ENCODE measurements at regions not wholly inside any gene's neighbourhood (a gene's known extent, or its start where the extent isn't known, plus 50 kb on each side); places are given as distances from the start of the nearest gene placed in this dataset.

DNA sequence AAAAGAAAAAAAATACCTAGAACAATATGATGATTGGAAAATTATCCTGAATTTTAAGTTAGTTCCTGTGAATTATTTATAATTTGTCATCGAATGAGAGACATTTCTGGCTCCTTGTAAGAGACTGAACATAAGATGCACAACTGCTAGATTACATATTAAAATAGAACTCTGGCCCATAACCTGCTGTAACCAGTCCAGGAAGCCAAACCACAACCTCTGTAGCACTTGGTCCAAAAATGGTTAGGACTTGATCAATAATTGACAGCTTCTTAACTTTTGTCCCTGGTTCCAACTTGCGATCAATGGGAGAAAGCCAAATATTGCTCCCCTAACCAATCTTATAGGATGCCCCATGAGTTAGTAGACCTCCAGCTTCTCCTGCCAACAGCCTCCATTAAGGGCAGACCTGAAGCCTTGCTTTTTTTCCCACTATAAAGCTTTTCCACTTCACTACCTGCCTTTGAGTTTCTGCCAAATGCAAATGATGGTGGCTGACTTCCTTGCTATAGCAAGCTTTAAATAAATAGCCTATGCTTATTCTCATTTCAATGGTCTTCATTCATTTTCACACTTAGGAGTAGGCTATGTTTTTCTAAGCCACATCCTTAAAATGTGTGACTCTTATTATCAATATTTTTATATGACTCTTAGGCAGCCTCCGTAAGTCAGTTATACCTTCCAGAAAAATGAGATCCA is 224.0 kb upstream of the ARHGEF26 start:
- TF ChIP-seq EZH2 (IDR thresholded peaks at IDR 0.05) (no peak), POLR2AphosphoS5 (IDR thresholded peaks at IDR 0.05; ENCODE audit: borderline replicate concordance, low read depth, low read length) (no peak)

All from SK-N-MC (cell line).